Hepatocyte (in vitro differentiated cells): ENCODE measurements at regions not wholly inside any gene's neighbourhood (a gene's known extent, or its start where the extent isn't known, plus 50 kb on each side); places are given as distances from the start of the nearest gene placed in this dataset.

Experiments used
- DNase-seq: peaks from one replicate; pipeline ENCODE4 v3.0.0-alpha.2; 2016; ENCODE audit warnings: low spot score
- H2AFZ ChIP-seq: fragments of 200-600 bp; sonication (generic); 2 replicates; pipeline ENCODE4 v1.6.0; 2016; ENCODE audit warnings: antibody characterized with exemption, mild to moderate bottlenecking
- H3K27ac ChIP-seq: fragments of 200-600 bp; sonication (generic); 2 replicates; pipeline ENCODE4 v1.5.1; 2016; ENCODE audit warnings: mild to moderate bottlenecking
- H3K27me3 ChIP-seq: fragments of 200-600 bp; sonication (generic); 2 replicates; pipeline ENCODE4 v1.6.1; 2016
- H3K36me3 ChIP-seq: fragments of 200-600 bp; sonication (generic); replicated peaks from 2 replicates; pipeline ENCODE4 v1.5.1; 2016; ENCODE audit warnings: low read depth; ENCODE audit not compliant: insufficient read depth
- H3K4me1 ChIP-seq: fragments of 200-600 bp; sonication (generic); 2 replicates; pipeline ENCODE4 v1.5.1; 2016; ENCODE audit warnings: mild to moderate bottlenecking, moderate library complexity; ENCODE audit not compliant: insufficient read depth
- H3K4me2 ChIP-seq: fragments of 200-600 bp; sonication (generic); 2 replicates; pipeline ENCODE4 v1.6.0; 2016
- H3K4me3 ChIP-seq: fragments of 200-600 bp; sonication (generic); 2 replicates; pipeline ENCODE4 v1.5.1; 2016; ENCODE audit warnings: mild to moderate bottlenecking
- H3K79me2 ChIP-seq: fragments of 200-600 bp; sonication (generic); 2 replicates; pipeline ENCODE4 v1.6.0; 2017; ENCODE audit warnings: mild to moderate bottlenecking
- H3K9me2 ChIP-seq: fragments of 200-600 bp; sonication (generic); replicated peaks from 2 replicates; pipeline ENCODE4 v1.6.0; 2017; ENCODE audit warnings: mild to moderate bottlenecking; ENCODE audit not compliant: insufficient read depth
- H3K9me3 ChIP-seq: fragments of 200-600 bp; sonication (generic); 2 replicates; pipeline ENCODE4 v1.5.1; 2016; ENCODE audit warnings: low read depth, mild to moderate bottlenecking
- H4K20me1 ChIP-seq: fragments of 200-600 bp; sonication (generic); 2 replicates; pipeline ENCODE4 v1.6.0; 2016; ENCODE audit warnings: mild to moderate bottlenecking; ENCODE audit not compliant: insufficient read depth, poor library complexity, severe bottlenecking
- EZH2 ChIP-seq: fragments of 200-600 bp; sonication (generic); IDR thresholded peaks from 2 replicates; pipeline ENCODE4 v1.6.1; 2016; ENCODE audit warnings: antibody characterized with exemption, mild to moderate bottlenecking, borderline replicate concordance
- EZH2phosphoT487 ChIP-seq: fragments of 200-600 bp; sonication (generic); IDR thresholded peaks from one replicate; pipeline ENCODE4 v1.6.1; 2018; ENCODE audit warnings: antibody characterized with exemption, mild to moderate bottlenecking, low read depth, moderate library complexity; ENCODE audit not compliant: unreplicated experiment, severe bottlenecking
- WGBS: methylation state at CpG from one replicate; pipeline ENCODE4 v1.1.6; 2016; ENCODE audit warnings: low lambda C conversion rate; ENCODE audit errors: missing lambda C conversion rate; 5-methylcytosine and 5-hydroxymethylcytosine counted together
- TF ChIP-seq, protein P1 (sequence below): fragments of 200-600 bp; sonication (generic); IDR thresholded peaks from 2 replicates; pipeline ENCODE4 v1.5.1; 2016; ENCODE audit warnings: antibody characterized with exemption, mild to moderate bottlenecking; ENCODE audit not compliant: poor library complexity

GRCh38 chr3:187807086-187807862, 62.0 kb upstream of the BCL6 start:
- TF ChIP-seq, protein P1, sequence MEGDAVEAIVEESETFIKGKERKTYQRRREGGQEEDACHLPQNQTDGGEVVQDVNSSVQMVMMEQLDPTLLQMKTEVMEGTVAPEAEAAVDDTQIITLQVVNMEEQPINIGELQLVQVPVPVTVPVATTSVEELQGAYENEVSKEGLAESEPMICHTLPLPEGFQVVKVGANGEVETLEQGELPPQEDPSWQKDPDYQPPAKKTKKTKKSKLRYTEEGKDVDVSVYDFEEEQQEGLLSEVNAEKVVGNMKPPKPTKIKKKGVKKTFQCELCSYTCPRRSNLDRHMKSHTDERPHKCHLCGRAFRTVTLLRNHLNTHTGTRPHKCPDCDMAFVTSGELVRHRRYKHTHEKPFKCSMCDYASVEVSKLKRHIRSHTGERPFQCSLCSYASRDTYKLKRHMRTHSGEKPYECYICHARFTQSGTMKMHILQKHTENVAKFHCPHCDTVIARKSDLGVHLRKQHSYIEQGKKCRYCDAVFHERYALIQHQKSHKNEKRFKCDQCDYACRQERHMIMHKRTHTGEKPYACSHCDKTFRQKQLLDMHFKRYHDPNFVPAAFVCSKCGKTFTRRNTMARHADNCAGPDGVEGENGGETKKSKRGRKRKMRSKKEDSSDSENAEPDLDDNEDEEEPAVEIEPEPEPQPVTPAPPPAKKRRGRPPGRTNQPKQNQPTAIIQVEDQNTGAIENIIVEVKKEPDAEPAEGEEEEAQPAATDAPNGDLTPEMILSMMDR = no peak
- TF ChIP-seq EZH2phosphoT487 (no peak), EZH2 (no peak)
- Histone ChIP-seq H2AFZ (no peak overlapping the region), H3K4me3 (no peak overlapping the region), H3K27me3 (no peaks in the 10 kb centered on the region), H4K20me1 (no peaks in the 10 kb centered on the region), H3K27ac (peak overlapping the region; percentile 85), H3K9me2 (no peaks in the 10 kb centered on the region), H3K9me3 (no peaks in the 10 kb centered on the region), H3K79me2 (no peaks in the 10 kb centered on the region), H3K4me1 (peaks cover 32% of the 10 kb centered on the region), H3K4me2 (no peak overlapping the region), H3K36me3 (no peaks in the 10 kb centered on the region)
- peak; percentile 26 for DNase-seq
- 76% methylated on average over 3 of the region's 3 CpGs for WGBS

GRCh38 chr3:187808527-187808895, 63.2 kb upstream of the BCL6 start:
- H3K4me2 ChIP-seq = peak overlapping the region; percentile 58
- peak overlapping the region; percentile 85 for H3K27ac ChIP-seq

GRCh38 chr3:187809612-187809991, 64.3 kb upstream of the BCL6 start:
- no peak for TF ChIP-seq EZH2phosphoT487
- no peak for TF ChIP-seq EZH2
- TF ChIP-seq, protein P1 = no peak
- no peak for DNase-seq
- H4K20me1 ChIP-seq = no peaks in the 10 kb centered on the region
- no peaks in the 10 kb centered on the region for H3K36me3 ChIP-seq
- H3K79me2 ChIP-seq = no peaks in the 10 kb centered on the region
- H2AFZ ChIP-seq = no peak overlapping the region
- WGBS = 82% methylated on average over 3 of the region's 3 CpGs
- H3K27ac ChIP-seq = peak overlapping the region; percentile 85
- no peaks in the 10 kb centered on the region for H3K27me3 ChIP-seq
- no peaks in the 10 kb centered on the region for H3K9me3 ChIP-seq
- peaks cover 32% of the 10 kb centered on the region for H3K4me1 ChIP-seq
- no peaks in the 10 kb centered on the region for H3K9me2 ChIP-seq
- no peak overlapping the region for H3K4me3 ChIP-seq
- peak overlapping the region; percentile 58 for H3K4me2 ChIP-seq

More at GRCh38 chr3:187808527-187808895, 63.2 kb upstream of the BCL6 start:
- Histone ChIP-seq H3K27me3 (no peaks in the 10 kb centered on the region), H3K9me2 (no peaks in the 10 kb centered on the region), H4K20me1 (no peaks in the 10 kb centered on the region), H3K9me3 (no peaks in the 10 kb centered on the region), H3K36me3 (no peaks in the 10 kb centered on the region), H3K4me1 (peaks cover 32% of the 10 kb centered on the region), H3K4me3 (no peak overlapping the region), H3K79me2 (no peaks in the 10 kb centered on the region), H2AFZ (no peak overlapping the region)
- WGBS = 44% methylated on average over 3 of the region's 3 CpGs
- DNase-seq = no peak
- no peak for TF ChIP-seq EZH2
- TF ChIP-seq, protein P1 = no peak
